Stimulated activated CD8-positive, alpha-beta memory T cell treated with anti-CD3 and anti-CD28 coated beads, Interleukin-2, amount 100 ng/mL, for 1 hour (primary cell): ENCODE measurements at regions not wholly inside any gene's neighbourhood (a gene's known extent, or its start where the extent isn't known, plus 50 kb on each side); places are given as distances from the start of the nearest gene placed in this dataset.
"Not testable (repeated sequence)": the region's sequence is repeated elsewhere in the genome, so short reads cannot be mapped to it uniquely, and the experiment has no call there.

ENCODE experiments used
- DNase-seq, 2 donors: peaks; one replicate each; pipeline ENCODE4 v3.0.0-alpha.2; 2020; ENCODE audit warnings: low read depth in 2 of 2

DNA sequence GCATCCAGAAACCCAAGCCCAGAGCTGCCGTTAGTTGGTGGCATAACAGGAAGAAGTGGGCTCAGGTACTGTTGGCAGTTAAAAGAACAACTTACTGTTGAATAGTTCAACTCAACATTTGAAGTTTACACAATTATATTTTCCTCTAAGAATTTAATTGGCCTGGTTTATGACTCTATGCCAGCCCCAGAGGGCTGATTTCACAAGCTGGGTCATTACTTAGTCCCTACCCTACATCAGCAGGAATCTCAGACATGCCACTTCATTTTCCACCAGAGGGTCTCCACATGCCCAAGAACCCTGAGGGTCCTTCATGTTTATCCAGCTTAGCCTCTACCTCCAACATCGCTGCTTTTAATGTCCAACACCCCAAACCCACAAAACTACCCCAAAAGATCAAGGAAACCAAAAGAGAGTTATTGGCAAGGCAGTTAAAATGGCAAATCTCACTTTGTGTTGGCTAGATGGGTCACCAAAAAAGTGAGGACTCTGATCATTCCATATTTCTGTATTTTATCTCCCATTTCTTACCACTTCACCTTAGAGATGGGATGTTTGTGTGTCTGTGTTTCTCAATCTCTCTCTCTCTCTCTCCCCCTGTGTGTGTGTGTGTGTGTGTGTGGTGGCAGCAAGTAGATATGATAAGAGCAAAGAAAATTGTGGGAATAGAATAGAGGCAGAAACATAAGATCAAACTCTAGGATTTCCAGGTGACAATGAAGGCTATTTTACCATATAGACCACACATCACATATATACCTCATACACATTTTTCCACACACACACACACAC lies 112.5 kb upstream of the TBX18 start:
- no peak for DNase-seq

DNA sequence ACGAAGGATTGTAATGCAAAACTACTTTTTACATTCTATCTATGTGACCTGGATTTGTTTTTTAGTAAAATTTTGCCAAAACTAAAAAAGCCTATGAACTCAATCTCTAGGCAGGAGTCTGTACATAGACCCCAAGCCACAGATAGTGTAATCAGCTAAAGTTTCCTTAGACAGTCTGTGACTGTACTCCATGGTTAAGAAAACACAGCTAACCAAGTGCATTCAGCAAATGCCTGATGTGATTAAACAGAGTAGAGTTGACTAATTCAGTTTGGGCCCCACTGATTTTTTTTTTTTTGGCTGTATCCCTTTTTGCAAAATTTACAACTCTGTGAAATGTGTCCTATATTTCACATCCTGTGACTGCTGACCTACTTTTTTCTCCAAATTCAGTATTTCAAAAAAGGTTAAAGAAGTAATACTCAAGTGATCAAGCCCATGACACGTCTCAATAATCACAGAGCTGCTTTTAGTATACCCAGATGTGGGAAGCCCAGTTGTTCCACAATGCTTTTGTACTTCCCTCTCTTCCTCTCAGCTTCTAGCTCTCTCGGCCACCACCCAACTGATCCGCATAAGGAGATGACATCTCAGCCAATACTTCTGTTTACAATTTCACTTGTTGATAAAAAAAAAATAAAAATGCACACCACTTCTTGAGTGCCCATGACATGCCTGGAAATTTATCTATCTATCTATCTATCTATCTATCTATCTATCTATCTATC lies 108.8 kb upstream of the TBX18 start:
- no peak for DNase-seq

DNA sequence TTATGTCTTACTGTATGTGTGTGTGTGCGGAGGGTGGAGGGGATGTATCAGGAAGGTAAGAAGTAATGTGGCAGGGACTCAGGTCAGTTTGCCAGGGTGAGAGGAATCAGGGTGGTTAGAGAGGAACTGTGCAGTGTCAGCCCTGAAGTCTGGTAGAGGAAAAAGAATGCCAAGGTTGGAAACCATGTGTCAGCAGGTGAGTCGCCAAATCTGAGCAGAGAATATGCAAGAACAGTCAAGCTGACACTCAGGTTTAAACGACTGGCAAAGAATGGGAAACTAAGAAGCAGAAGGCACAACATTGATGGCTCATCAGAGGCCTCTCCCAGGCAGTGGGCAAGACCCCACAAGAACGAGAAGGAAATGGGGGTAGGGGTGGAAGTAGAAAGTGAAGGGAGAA lies 107.5 kb upstream of the TBX18 start:
- no peak for DNase-seq

DNA sequence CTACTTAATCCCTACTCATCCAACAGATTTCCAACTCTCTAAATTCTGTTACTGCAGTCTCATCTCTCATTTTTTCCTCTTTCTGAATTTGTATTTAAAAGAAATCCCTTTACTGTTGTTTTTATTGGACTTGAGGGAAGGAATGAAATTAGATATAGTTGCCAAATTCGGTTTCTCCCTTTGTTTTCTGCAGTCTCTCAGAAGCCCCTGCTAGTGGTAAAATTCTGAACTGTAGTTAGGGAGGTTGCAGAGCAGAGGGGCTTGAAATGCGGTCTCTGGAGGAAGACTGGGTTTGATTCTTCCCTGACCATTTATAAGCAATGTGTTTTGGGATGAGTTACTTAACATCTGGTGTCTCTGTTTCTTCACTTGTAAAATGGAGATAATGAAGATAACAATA lies 106.3 kb upstream of the TBX18 start:
- DNase-seq, result no peak

DNA sequence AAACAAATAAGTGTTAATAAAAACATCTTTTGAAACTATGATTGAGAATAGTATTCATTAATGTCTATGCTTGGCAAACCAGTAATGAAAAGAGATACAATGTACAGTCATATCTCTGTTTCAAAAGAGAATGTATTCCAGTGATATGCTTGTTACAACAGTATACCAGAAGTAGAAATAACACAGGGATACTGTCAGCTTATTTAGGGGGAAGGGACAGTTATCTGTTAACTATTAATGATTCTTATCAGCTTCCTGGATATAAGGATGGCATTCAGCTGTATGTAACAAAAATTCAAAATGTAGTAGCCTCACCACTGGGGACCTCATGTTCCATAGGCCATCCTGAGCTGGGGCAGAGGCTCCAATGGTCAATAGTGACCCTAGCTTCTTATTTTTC lies 103.8 kb upstream of the TBX18 start:
- no peak for DNase-seq

DNA sequence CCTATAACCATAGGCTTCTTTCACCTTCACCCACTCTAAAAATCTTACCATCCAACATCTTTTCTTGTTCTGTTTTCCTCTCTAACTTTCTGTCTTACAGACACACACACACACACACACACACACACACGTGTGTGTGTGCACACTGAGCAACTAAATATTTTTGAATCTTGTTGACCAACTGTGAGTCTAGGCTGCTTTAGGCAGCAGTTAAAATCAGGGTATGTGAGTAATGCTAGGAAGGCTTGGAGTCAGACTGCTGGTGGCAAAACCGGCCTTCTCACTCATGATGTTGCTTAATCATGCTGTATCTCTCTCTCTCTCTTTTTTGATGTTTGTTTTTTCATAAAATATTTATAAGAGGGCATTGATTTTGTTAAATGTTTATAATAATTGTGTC lies 103.1 kb upstream of the TBX18 start:
- DNase-seq, result no peak

DNA sequence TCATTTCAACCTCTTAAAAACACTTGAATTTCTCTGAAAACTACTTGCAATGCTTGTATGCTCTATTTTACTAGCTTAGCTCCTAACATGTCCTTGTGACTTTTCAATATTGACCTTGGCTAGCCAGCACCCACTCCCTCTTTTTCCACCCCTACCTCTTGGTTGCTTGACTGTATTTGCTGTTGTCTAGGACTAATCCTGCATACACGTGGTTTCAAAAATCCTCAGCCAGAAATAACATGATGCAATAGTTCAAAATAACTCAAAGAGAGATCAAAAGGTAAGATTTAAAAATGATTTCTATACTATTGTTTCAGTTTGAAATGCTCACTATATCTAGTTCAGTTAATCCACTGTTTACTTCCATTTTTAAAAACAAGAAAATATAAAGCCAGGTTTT lies 102.3 kb upstream of the TBX18 start:
- DNase-seq, result no peak

DNA sequence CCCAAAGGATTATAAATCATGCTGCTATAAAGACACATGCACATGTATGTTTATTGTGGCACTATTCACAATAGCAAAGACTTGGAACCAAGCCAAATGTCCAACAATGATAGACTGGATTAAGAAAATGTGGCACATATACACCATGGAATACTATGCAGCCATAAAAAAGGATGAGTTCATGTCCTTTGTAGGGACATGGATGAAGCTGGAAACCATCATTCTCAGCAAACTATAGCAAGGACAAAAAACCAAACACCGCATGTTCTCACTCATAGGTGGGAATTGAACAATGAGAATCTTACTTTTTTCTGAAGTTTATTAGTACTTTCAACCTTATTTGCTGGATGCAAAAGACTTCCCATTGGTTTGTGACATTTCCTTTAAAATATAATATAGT lies 101.0 kb upstream of the TBX18 start:
- DNase-seq, result not testable (repeated sequence)

DNA sequence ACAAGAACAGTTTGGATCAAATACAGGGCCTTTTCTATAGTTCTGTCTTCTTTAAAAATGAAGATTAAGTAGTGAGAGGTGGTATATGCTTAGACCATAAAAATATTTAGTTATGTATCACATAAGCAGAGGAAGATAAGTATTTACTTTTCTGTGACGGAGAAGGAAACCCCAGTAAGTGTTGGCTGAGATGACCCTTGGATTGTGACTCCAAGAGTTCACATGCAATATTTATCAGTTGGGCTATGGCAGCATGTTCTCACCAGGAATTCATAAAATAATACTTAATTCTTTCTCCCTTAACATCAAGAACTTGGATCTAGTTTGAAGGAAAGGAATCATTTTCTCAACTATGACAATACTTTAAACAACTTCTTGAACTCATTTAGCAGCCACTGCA lies 98.4 kb upstream of the TBX18 start:
- no peak for DNase-seq

DNA sequence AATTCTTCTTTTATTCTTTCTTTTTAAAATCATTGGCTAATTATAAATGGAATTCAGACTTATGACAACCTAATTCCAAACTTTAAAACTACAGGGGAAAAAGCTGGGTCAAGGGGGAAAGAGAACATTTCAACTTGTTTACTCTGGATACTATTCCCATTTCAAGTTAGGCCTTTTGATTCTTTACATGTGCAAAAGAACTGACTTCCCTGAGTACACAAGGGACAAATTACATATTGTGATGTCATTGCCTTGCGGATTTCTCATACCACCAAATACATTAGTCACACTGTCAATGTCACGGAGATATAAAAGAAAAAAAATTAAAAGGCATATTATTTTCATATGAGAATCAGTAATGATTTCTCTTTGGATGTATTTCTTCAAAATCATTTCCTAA lies 96.5 kb upstream of the TBX18 start:
- no peak for DNase-seq

DNA sequence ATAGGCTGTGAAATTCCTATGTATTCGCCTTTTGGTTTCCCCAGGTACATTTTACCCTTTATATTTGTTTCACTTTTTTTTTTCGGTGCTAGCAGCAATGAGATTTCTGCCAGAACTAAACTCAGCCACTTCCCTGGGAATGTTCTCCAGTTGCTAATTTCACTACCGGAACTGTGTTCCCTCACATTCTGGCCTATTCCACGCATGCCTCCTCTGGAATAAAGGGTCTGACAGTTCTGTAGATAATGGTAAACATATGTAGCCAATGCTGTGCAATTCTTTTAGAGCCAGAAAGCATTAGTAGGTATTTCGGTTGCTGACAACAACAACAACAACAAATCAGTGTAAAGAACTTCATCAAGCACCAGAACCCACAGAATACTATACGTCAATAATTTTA lies 96.1 kb upstream of the TBX18 start:
- no peak for DNase-seq

DNA sequence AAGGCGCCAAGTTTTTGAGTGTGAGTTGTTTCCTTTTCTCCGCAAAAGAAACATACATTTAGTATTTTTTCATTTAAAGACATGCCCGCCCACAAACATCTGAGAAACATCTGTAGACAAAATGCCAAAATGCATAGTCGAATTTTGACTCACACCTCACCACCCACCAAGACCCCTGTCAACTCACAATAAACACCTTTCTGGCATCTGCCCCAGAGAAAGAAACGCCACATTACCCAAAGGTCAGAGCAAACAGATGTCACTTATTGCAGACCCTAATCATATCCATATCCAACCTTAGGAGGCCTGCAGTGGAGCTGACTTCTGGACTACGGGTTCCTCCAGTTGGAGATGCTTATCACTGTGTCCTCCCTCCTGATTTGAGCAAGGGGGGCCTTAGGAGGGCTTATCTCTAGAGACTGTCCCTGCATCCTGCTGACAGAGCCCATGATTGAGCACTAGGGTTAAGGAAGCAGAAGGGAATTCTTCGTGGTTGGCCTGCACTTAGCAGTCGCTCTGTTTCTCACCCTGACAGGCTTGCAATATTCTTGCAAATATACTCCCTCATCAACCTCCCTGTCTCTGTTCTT lies 90.5 kb upstream of the TBX18 start:
- DNase-seq, result no peak

DNA sequence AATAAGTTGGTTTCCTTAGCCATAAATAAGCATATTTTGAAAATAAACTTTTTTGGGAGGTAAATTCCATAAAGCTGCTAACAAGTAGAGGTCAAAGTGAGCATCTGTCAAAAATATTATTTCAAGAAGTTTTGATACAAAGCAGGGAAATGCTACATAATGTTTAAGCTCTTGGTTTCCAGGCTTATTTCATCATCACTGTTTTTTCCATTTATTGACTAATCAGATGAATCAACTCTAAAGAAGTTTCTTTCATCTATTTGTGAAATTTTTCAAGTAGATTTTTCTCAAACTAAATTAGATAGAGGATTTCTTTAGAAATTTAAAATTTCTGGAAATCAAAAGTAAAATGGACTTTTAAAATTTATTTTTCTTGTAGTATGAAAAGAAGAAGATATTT lies 89.5 kb upstream of the TBX18 start:
- DNase-seq, result no peak

DNA sequence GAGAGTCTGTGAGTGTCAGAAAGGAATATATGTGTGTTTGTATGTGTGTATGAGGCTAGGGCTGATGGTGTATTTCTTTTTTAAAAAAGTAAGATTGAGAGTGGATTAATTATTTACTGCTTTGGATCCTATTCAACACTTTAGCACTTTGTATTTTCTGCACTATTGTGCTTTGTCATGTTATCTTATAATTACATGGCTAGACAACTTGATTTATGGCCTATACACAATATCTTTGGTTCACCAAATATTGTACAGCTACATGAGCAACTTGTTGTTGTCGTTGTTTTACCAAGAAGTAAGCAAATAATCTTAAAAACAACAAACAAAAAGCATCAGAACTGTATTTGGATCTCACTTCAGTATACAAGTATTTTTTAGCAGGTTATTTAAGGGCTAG lies 84.6 kb upstream of the TBX18 start:
- DNase-seq, result no peak

DNA sequence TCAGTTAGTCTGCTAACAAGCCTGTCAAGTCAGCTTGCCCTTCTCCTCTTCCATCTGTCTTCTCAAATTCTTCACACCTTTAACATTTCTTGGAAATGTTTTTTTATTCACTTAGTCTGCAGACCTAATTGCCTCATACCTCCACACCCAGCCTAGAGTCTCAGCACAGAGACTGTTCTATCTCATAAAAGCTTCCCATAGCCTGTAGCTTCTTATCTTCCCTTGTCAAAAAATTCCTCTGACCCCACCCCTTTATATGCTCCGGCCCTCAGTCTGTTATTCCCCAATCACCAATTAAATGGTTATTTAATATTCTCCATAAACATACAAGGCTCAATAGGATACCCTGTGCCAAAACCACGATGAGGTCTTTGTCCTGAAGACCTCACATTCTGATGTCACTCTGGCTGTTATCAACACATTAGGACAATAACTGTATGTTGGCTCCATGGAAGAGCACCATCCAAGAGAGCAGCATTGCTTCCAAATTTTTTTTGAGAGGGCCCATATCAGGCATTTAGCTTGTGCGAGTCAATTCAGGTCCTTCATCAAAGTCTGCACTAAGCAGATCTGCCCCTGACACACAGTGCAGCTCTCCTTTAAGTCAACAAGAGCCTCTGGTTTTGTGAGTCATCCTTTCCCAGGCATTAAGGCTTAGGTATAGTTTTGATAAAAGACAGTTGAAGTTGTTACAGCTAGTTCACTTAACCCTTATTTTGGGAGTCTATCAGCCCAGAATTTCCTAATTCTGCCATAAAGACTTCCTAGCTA lies 83.2 kb upstream of the TBX18 start:
- no peak for DNase-seq

DNA sequence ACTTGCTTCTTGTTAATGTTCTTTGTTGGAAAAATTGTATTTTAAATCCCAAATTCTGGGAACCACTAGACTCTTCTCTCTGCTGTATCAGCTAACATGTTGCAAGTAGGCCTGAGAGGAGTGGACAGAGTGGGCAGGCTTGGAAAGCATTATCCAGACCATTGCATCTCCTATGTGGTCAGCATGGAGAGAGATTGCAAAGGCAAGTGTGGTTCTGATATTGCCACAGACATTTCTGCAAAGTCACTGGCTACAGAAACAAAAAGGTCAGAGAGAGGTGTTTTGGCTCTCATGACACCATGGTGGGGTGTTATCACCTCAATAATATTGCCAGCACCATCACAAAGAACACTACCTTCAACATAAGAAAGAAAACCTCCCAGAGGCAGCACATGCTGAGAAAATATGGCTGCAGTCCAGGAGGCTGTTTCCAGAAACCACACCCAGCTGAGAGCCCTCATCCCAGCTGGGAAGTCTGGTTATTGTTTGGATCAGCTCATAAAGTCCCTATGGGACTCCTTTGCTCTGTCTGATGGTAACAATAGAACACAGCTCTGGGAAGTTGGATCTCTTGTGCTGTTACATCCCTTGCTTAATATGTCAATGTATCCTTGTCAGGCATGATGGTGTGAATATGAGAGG lies 78.2 kb upstream of the TBX18 start:
- no peak for DNase-seq

DNA sequence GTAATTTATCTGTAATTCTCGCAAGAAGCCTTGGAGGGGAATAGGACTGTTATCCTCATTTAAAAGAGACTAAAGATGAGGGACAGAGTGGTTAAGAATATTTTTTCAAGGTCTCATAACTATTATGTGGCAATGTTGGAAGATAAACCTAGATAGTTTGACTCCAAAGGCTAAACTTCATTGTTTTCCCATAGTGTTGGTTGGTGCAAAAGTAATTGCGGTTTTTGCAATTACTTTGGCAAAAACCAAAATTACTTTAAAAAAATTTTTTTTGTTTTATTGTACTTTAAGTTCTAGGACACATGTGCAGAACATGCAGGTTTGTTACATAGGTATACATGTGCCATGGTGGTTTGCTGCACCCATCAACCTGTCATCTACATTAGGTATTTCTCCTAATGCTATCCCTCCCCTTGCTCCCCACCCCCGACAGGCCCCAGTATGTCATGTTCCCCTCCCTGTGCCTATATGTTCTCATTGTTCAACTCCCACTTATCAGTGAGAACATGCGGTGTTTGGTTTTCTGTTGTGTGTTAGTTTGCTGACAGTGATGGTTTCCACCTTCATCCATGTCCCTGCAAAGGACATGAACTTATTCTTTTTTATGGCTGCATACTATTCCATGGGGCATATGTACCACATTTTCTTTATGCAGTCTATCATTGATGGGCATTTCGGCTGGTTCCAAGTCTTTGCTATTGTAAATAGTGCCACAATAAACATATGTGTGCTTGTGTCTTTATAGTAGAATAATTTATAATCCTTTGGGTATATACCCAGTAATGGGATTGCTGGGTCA lies 72.9 kb upstream of the TBX18 start:
- not testable (repeated sequence) for DNase-seq

DNA sequence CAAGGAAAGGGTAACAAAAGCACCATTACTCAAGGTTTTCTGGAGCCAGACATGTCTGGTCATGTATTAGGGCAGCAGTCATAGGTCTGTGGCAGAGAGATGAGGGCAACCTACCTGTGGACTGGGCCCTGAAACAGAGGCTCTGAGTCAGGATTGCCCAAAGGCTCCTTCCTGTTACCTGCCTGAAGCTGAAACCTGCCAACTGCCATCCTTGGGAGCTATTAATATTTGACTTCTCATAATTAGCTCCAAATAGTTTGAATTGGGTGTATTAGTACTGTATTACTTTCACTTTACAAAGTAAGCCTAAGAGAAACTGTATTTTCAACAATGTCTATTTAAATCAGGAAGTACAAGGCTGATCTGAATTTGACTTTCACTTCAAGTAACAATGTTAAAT lies 72.0 kb upstream of the TBX18 start:
- no peak for DNase-seq

DNA sequence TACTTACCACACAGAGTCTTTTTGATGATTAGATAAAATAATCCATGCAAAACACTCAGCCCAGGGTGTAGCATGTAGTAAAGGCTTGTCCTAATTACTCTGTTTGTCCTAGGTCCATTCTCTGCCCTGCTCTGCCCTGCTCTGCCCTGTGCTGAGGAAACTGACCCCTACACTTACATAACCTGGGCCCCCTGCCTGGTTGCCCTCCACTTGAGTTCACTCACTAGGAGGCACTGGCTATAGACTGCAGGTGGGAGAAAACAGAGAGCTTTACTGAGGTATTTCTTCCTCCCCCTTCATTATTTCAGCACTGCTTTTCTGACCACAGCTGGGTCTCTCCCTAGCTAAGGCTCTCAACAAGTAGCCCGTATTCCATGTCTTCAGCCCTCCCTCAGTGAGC lies 70.9 kb upstream of the TBX18 start:
- DNase-seq, result no peak

DNA sequence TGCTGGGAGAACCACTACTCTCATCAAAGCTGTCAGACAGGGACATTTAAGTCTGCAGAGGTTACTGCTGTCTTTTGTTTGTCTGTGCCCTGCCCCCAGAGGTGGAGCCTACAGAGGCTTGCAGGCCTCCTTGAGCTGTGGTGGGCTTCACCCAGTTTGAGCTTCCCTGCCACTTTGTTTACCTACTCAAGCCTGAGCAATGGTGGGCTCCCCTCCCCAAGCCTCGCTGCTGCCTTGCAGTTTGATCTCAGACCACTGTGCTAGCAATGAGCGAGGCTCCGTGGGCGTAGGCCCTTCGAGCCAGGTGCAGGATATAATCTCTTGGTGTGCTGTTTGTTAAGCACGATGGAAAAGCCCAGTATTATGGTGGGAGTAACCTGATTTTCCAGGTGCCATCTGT lies 67.5 kb upstream of the TBX18 start:
- not testable (repeated sequence) for DNase-seq

DNA sequence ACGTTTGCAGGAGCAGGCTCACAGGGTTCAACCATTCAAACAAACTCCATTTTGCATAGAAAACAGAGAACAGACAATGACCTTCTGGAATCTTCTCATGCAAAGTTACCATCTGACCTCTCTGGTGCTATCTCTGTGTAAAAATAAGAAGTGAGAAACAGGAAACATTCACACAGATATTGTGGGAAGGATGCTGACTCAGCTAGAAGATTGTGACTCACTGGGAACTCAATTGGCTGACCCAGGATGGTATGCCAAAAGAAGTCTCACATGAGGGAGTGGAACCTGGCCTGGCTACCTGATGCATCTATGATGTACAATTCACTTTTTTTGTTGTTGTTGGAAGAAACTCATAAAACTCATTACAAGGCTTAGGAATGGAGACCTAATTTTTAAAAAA lies 61.1 kb upstream of the TBX18 start:
- DNase-seq, result no peak
